Choroid plexus epithelial cell (primary cell): ENCODE measurements at regions not wholly inside any gene's neighbourhood (a gene's known extent, or its start where the extent isn't known, plus 50 kb on each side); places are given as distances from the start of the nearest gene placed in this dataset.

Experiments
- DNase-seq: peaks from one replicate; pipeline ENCODE4 v3.0.0-alpha.2; 2010; ENCODE audit warnings: low read depth
- H3K4me3 ChIP-seq: 2 replicates; pipeline ENCODE4 v1.5.1; 2011; ENCODE audit warnings: low read depth, mild to moderate bottlenecking, control low read depth, low read length, moderate library complexity
- CTCF ChIP-seq: conservative IDR thresholded peaks from 2 replicates; pipeline ENCODE4 v1.5.1; 2011; ENCODE audit warnings: low read depth, mild to moderate bottlenecking, control low read depth, inconsistent platforms, low read length, moderate library complexity

GRCh38 chr22:27205492-27206373 is 548.3 kb downstream of the MIAT start:
- DNase-seq = no peak
- H3K4me3 ChIP-seq = no peak overlapping the region
- no peak for TF ChIP-seq CTCF

- no peak overlapping the region for H3K4me3 ChIP-seq
- peak; percentile 88 for DNase-seq
- no peak for TF ChIP-seq CTCF
Measured at GRCh38 chr22:27206374-27207133, 549.2 kb downstream of the MIAT start.

GRCh38 chr22:27207266-27207665 is 549.9 kb downstream of the MIAT start:
- no peak overlapping the region for H3K4me3 ChIP-seq
- no peak for TF ChIP-seq CTCF
- DNase-seq = no peak

GRCh38 chr22:27207907-27208306 is 550.5 kb downstream of the MIAT start:
- no peak overlapping the region for H3K4me3 ChIP-seq
- peak; percentile 51 for DNase-seq
- TF ChIP-seq CTCF = no peak

- no peak for TF ChIP-seq CTCF
- H3K4me3 ChIP-seq = no peak overlapping the region
- no peak for DNase-seq
Measured at GRCh38 chr22:27210111-27210730, 552.8 kb downstream of the MIAT start.

- peak; percentile 33 for DNase-seq
- H3K4me3 ChIP-seq = no peak overlapping the region
- no peak for TF ChIP-seq CTCF
Measured at GRCh38 chr22:27212102-27212501, 554.7 kb downstream of the MIAT start.
